ENCODE measurements at regions not wholly inside any gene's neighbourhood (a gene's known extent, or its start where the extent isn't known, plus 50 kb on each side); places are given as distances from the start of the nearest gene placed in this dataset.

- Histone ChIP-seq H3K9me3 (replicated peaks; ENCODE audit: control insufficient read depth, insufficient read depth, low read length) (no peaks in the 10 kb centered on the region), H3K4me1 (ENCODE audit: control insufficient read depth, extremely low read depth, insufficient read depth, low read length) (no peaks in the 10 kb centered on the region), H3K4me3 (replicated peaks in 1 of 3; ENCODE audit: insufficient read depth in 1 of 3, low read depth in 1 of 3, low read length in 3 of 3) (no peak overlapping the region), H3K4me2 (ENCODE audit: insufficient read depth, low read length) (no peak overlapping the region), H4K20me1 (replicated peaks; ENCODE audit: control insufficient read depth, extremely low read depth, insufficient read depth, low read length) (no peaks in the 10 kb centered on the region), H2AFZ (ENCODE audit: low read depth, low read length) (no peak overlapping the region), H3K27ac (ENCODE audit: insufficient read depth, low read depth, low read length) (no peak overlapping the region), H3K9me1 (replicated peaks; ENCODE audit: control insufficient read depth, extremely low read depth, insufficient read depth, low read length) (no peaks in the 10 kb centered on the region), H3K9ac (replicated peaks; ENCODE audit: extremely low read depth, insufficient read depth, low read length) (no peak overlapping the region), H3K27me3 (ENCODE audit: control insufficient read depth in 2 of 2, insufficient read depth in 2 of 2, low read length in 2 of 2) (no peaks in the 10 kb centered on the region), H3K36me3 (ENCODE audit: control insufficient read depth in 2 of 2, extremely low read depth in 1 of 2, insufficient read depth in 2 of 2, low read length in 2 of 2) (no peaks in the 10 kb centered on the region), H3K79me2 (ENCODE audit: control insufficient read depth, insufficient read depth, low read length) (no peaks in the 10 kb centered on the region)
- no peak for TF ChIP-seq MAX (IDR thresholded peaks at IDR 0.05; ENCODE audit: insufficient read depth, insufficient read length)
- TF ChIP-seq JUN (IDR thresholded peaks at IDR 0.05; ENCODE audit: borderline replicate concordance, insufficient read depth, insufficient read length, low read depth) = no peak
- TF ChIP-seq EZH2 (IDR thresholded peaks at IDR 0.05; ENCODE audit: borderline replicate concordance, low read depth, low read length, severe bottlenecking) = no peak
- TF ChIP-seq POLR2AphosphoS5 (IDR thresholded peaks at IDR 0.05; ENCODE audit: insufficient read depth, low read depth, low read length) = no peak
- no peak for TF ChIP-seq FOS (IDR thresholded peaks at IDR 0.05; ENCODE audit: borderline replicate concordance, insufficient read depth, low read length)
- no peak for TF ChIP-seq MYC (IDR thresholded peaks at IDR 0.05; ENCODE audit: low read depth, low read length)
- no peak for TF ChIP-seq POLR2A (IDR thresholded peaks at IDR 0.05; ENCODE audit: low read depth, low read length)
- no peak for TF ChIP-seq CTCF (IDR thresholded peaks at IDR 0.05; ENCODE audit: extremely low read depth in 1 of 2, insufficient read depth in 1 of 2, low read depth in 1 of 2, low read length in 2 of 2)
- no peak for TF ChIP-seq GATA2 (IDR thresholded peaks at IDR 0.05; ENCODE audit: insufficient read depth, insufficient read length, low read depth, low read length)
- CTCF ChIA-PET = no interaction called here
- FAIRE-seq = no peak
- DNase-seq (ENCODE audit: low read depth, low spot score) = no peak
- intact Hi-C loops (cut with micrococcal nuclease) = no loop called here
- dilution Hi-C loops (cut with MboI; ENCODE audit: extremely low pct_ligation_motif_present, low sequenced_read_pairs) = no loop called here
- no TSS peak for BruUV-seq (replicated peaks)
- POLR2A ChIA-PET = no interaction called here
Measured at GRCh38 chr9:73347123-73347522, 195.5 kb downstream of the ANXA1 start.

Measured in endothelial cell of umbilical vein (primary cell).